ENCODE measurements at regions not wholly inside any gene's neighbourhood (a gene's known extent, or its start where the extent isn't known, plus 50 kb on each side); places are given as distances from the start of the nearest gene placed in this dataset.
A peak's percentile ranks its signal among the peaks of the same experiment; 100 is the strongest.

DNA sequence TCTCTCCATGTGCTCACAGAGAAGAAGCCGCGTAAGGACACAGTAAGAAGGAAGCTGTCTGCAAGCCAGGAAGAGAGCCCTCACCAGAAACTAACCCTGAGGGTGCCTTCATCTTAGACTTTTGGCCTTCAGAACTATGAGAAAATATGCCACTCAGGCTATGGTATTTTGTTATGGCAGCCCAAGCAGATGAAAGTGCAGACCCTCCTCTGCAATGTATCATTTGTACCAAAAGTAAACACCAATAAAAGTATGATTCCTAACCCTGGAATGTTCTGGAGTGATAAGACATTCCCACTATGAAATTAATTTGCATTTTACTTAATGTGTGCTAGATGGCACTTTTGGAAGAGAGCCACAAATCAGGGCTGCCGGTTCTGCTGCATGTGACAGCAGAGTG lies 594.3 kb downstream of the UTRN start:
- peak; percentile 10 for DNase-seq (ENCODE audit: low read depth)

- no peak for DNase-seq (ENCODE audit: low read depth)
These were observed 597.3 kb downstream of the UTRN start for GRCh38 chr6:144882425-144882824.

DNA sequence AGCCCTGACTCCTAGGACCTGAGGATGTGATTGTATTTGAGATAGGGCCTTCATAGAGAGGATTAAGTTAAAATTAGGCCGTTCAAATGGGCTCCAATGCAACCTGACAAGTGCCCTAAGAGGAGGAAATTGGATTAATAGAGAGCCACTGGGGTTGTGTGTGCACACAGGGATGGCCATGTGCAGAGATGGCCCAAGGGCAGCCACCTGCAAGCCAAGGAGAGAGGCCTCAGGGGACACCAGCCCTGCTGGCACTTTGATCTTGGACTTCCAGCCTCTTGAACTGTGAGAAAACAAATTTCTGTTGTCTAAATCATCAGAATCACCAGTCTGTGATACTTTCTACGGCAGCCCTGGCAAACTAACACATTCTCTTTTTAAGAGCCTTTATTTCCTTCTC lies 598.8 kb downstream of the UTRN start:
- no peak for DNase-seq (ENCODE audit: low read depth)

DNA sequence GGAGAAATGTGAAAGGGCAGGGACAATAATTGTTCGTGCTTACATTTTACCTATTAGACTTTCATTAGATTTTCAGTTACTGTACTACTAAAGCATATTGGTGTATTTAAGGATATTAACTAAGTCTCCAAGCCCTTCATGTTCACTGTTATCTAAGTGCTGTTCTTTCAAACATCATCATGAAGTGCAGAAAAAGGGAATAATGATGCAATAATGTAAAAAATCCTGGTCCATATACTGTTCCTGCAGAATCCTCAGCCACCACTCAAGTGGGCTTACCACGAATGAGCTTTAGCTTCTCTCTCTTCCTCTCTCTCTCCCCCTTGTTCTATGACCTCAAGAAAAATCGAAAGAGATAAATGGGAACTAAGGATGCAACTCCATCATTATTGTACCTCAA lies 600.7 kb downstream of the UTRN start:
- DNase-seq (ENCODE audit: low read depth), result no peak

- DNase-seq (ENCODE audit: low read depth), result no peak
These were observed 601.5 kb downstream of the UTRN start for GRCh38 chr6:144886682-144887081.

- DNase-seq (ENCODE audit: low read depth), result no peak
These were observed 603.5 kb downstream of the UTRN start for GRCh38 chr6:144888621-144889020.

DNA sequence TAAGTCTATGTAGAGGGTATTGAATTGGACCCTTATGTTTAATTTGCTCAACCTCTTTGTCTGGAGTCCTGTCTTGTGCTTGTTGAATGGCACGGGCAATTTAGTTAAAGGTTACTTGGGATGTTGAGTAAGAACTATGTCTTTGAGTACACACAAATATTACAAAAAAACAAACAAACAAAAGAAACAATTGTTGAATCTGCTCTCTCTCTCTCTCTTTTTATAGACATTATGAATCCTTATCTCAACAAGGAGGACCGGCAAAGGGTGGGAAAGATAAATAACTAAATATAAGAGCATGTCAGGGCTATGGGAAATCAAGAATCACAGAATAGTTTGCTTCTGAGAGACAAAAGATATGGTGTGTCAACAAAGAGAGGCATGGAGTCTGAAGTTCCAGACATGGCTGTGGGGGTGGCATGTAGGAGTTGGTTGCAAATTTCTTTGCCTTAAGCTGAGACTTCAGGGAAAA lies 608.6 kb downstream of the UTRN start:
- DNase-seq (ENCODE audit: low read depth), result no peak

DNA sequence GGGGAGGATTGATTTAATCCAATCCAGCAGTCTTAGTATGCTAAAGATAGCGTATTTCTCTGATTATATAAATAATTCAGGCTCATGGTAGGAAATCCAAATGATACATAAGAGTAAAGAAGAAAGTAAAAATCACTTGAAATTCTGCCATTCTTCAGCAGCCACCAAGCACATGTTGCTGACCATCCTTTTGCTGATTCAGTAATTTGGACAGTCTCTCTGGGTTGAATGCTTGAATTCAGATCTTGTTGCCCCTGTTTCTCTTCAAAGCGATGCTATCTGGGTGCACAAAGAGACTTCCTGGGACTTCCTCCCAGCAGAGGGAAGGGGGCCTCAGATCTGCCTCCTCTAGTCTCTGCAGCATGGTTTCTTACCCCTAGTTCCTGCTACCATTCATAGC lies 609.1 kb downstream of the UTRN start:
- no peak for DNase-seq (ENCODE audit: low read depth)

GRCh38 chr6:144895313-144896278 lies 610.5 kb downstream of the UTRN start:
- DNase-seq (ENCODE audit: low read depth), result no peak

- no peak for DNase-seq (ENCODE audit: low read depth)
These were observed 611.2 kb downstream of the UTRN start for GRCh38 chr6:144896289-144896688.

DNA sequence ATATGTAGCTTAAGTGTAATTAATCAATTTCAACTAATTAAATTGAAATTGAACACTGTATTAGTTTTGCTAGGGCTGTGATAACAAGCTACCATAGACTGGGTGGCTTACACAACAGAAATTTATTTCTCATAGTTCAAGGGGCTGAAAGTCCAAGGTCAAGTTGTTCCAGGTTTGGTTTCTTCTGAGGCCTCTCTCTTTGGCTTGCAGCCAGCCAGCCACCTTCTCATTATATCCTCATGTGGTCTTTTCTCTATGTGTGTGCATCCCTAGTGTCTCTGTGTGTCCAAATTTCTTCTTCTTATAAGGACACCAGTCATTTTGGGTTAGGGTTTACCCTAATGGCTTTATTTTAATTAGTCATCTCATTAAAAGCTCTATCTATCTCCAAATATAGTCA lies 611.7 kb downstream of the UTRN start:
- no peak for DNase-seq (ENCODE audit: low read depth)

GRCh38 chr6:144897441-144897921 lies 612.3 kb downstream of the UTRN start:
- DNase-seq (ENCODE audit: low read depth), result peak; percentile 89

DNA sequence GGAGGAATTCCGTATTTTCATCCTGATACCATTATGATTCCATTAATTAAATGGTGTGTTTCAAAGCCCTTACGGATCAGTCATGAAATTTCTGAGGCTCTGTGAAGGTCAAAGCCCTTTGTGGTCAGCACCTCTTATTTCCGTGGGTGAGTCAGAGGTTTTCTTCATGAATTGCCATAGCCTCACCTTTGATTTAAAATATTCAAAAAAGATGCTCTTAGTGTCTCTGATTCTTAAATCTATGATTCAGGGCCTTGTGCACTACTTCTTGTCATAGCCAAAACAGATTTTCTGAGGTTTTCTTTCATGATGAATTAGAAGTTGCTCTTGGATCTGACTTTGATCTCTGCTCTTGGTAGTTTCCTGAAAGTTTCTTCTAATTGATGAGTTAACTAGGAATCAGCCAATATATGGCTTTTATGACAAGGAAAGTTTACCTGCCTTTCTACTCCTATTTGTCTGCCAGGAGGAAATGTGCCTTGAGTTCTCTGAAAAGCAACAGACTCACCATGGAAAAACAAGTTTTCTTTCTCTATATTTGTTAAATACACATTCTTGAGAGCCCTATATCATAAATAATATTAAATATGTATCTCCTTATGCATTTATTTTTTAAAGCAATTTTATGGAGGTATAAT lies 613.0 kb downstream of the UTRN start:
- DNase-seq (ENCODE audit: low read depth), result peak; percentile 85

GRCh38 chr6:144898741-144899140 lies 613.6 kb downstream of the UTRN start:
- no peak for DNase-seq (ENCODE audit: low read depth)

DNA sequence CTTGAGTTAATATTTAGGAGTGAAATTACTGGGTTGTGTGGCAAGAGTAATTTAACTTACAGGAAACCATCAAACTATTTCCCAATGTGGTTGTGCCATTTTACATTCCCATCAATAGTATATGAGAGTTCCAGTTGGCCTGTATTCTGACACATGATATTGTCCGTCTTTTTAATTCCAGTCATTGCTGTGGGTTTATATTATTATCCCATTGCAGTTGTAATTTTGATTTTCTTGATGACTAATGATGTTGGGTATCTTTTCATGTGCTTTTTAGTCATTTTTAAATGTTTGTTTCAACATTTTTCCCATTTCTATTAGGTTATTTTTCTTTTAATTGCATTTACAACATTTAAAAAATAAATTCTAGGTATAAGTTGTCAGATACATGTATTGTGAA lies 614.0 kb downstream of the UTRN start:
- DNase-seq (ENCODE audit: low read depth), result no peak

DNA sequence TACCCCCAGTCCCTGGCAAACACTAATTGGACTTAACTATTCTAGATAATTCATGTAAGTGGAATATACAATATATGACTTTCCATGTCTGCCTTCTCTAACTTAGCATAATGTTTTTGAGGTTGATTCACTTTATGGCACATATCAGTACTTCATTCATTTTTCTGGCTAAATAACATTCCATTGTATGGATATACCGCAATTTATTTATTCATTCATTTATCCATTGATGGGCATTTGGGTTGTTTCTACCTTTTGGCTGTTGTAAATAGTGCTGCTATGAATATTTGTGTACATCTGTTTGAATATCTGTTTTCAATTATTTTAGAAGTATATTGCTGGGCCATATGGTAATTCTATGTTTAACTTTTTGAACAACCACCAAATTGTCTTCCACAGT lies 616.3 kb downstream of the UTRN start:
- DNase-seq (ENCODE audit: low read depth), result no peak

DNA sequence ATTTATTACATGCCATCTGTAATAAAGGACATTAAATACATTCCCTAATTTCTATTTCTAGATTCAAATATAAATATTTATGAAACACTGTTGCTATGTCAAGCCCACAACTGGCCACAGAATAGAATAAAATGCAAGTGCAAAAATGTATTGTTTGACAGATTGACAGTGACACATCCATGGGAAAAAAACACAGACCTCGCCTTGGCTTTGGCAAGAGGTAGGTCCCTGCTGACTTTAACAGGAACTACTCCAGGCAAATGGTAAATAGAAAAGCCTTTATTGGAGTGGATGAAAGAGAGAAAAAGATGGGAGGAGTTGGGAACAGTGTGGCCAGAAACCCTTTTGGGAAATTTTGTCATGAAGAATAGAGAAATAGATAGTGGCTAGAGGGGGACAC lies 622.9 kb downstream of the UTRN start:
- no peak for DNase-seq (ENCODE audit: low read depth)

- peak; percentile 21 for DNase-seq (ENCODE audit: low read depth)
These were observed 624.7 kb downstream of the UTRN start for GRCh38 chr6:144909753-144910285.

DNA sequence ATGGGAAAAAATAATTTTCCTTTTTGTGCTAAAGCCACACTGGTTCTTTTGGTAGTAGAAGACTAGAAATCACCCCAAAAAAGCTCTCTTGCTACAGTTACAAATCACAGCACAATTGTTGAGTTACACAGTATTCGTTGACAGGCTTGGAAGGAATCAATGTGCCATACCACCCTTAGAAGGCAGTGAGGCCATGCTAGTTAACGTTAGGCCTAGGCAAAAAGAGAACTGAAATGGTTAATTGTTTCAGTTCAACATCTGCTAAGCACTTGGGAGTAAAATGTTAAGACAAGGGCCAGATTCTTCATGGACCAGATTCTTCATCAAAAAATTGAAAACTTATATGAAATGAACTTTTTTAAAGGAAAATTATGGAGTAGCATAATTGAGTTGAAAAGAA lies 626.2 kb downstream of the UTRN start:
- no peak for DNase-seq (ENCODE audit: low read depth)

GRCh38 chr6:144912474-144912873 lies 627.3 kb downstream of the UTRN start:
- peak; percentile 84 for DNase-seq (ENCODE audit: low read depth)

GRCh38 chr6:144918073-144918472 lies 632.9 kb downstream of the UTRN start:
- no peak for DNase-seq (ENCODE audit: low read depth)

DNA sequence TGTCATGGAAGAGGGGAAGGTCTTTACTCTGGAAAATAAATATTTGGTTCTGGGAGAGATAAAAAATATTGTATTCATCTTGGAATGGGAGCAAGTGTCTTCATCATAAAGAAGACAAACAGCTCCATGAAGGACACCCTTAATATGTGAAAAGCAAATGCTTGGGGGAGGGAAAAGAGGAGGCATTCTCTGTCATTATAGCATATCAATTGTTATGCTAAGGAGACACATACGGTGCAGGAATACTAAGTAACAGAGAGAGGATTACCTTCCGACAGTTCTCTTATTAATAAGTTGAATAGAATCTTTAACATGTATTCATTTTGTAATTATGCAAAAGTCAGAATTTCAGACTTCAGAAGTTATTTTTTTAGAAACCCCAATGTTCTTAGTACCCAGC lies 634.4 kb downstream of the UTRN start:
- no peak for DNase-seq (ENCODE audit: low read depth)

All from renal cortical epithelial cell (primary cell).